GM19035 (cell line): ENCODE measurements at regions not wholly inside any gene's neighbourhood (a gene's known extent, or its start where the extent isn't known, plus 50 kb on each side); places are given as distances from the start of the nearest gene placed in this dataset.
"Not testable (repeated sequence)": the region's sequence is repeated elsewhere in the genome, so short reads cannot be mapped to it uniquely, and the experiment has no call there.

Experiments used
- ATAC-seq: cut with Tn5 transposase; IDR thresholded peaks from one replicate; pipeline ENCODE4 v1.9.1; 2021; ENCODE audit not compliant: unreplicated experiment

- ATAC-seq: no peak
Observed at GRCh38 chr9:89670801-89671434, 66.1 kb downstream of the GADD45G start.

- no peak for ATAC-seq
Observed at GRCh38 chr9:89674667-89675057, 69.8 kb downstream of the GADD45G start.

- ATAC-seq: no peak
Observed at GRCh38 chr9:89675058-89675742, 70.4 kb downstream of the GADD45G start.

- ATAC-seq: no peak
Observed at GRCh38 chr9:89676281-89676680, 71.5 kb downstream of the GADD45G start.

- no peak for ATAC-seq
Observed at GRCh38 chr9:89677702-89678395, 73.0 kb downstream of the GADD45G start.

GRCh38 chr9:89678396-89679015 is 73.7 kb downstream of the GADD45G start:
- ATAC-seq: no peak

- ATAC-seq: no peak
Observed at GRCh38 chr9:89679016-89679415, 74.2 kb downstream of the GADD45G start.

- no peak for ATAC-seq
Observed at GRCh38 chr9:89679581-89679980, 74.8 kb downstream of the GADD45G start.

GRCh38 chr9:89680547-89681467 is 76.0 kb downstream of the GADD45G start:
- ATAC-seq: no peak

GRCh38 chr9:89681468-89681859 is 76.7 kb downstream of the GADD45G start:
- not testable (repeated sequence) for ATAC-seq

GRCh38 chr9:89683626-89684025 is 78.8 kb downstream of the GADD45G start:
- no peak for ATAC-seq

- no peak for ATAC-seq
Observed at GRCh38 chr9:89684218-89684617, 79.4 kb downstream of the GADD45G start.

GRCh38 chr9:89684912-89685636 is 80.3 kb downstream of the GADD45G start:
- ATAC-seq: no peak

- no peak for ATAC-seq
Observed at GRCh38 chr9:89685698-89686097, 80.9 kb downstream of the GADD45G start.

GRCh38 chr9:89686126-89686525 is 81.3 kb downstream of the GADD45G start:
- no peak for ATAC-seq

GRCh38 chr9:89686621-89687020 is 81.8 kb downstream of the GADD45G start:
- ATAC-seq: no peak

GRCh38 chr9:89687188-89687587 is 82.4 kb downstream of the GADD45G start:
- no peak for ATAC-seq

GRCh38 chr9:89687848-89688247 is 83.0 kb downstream of the GADD45G start:
- no peak for ATAC-seq

- ATAC-seq: not testable (repeated sequence)
Observed at GRCh38 chr9:89689321-89689720, 84.5 kb downstream of the GADD45G start.

GRCh38 chr9:89690334-89690912 is 85.6 kb downstream of the GADD45G start:
- ATAC-seq: peak; percentile 94
